Left renal cortex interstitium (tissue), 4 donors: ENCODE measurements at regions not wholly inside any gene's neighbourhood (a gene's known extent, or its start where the extent isn't known, plus 50 kb on each side); places are given as distances from the start of the nearest gene placed in this dataset.

Experiments used
- DNase-seq, 4 donors: peaks; one replicate each; pipeline ENCODE4 v3.0.0-alpha.2; 2013; ENCODE audit warnings: low read depth in 4 of 4, low spot score in 2 of 4, missing footprints in 1 of 4

GRCh38 chrX:20438871-20439526 lies 172.3 kb upstream of the RPS6KA3 start:
- DNase-seq = no peak

- DNase-seq = no peak
Measured at GRCh38 chrX:20437683-20438082, 171.0 kb upstream of the RPS6KA3 start.

GRCh38 chrX:20435913-20436312 lies 169.2 kb upstream of the RPS6KA3 start:
- DNase-seq = no peak

- no peak for DNase-seq
Measured at GRCh38 chrX:20434986-20435385, 168.3 kb upstream of the RPS6KA3 start.

GRCh38 chrX:20433388-20433775 lies 166.7 kb upstream of the RPS6KA3 start:
- DNase-seq = no peak

- no peak for DNase-seq
Measured at GRCh38 chrX:20432746-20433387, 166.2 kb upstream of the RPS6KA3 start.

- no peak for DNase-seq
Measured at GRCh38 chrX:20432048-20432447, 165.3 kb upstream of the RPS6KA3 start.

GRCh38 chrX:20431486-20431885 lies 164.8 kb upstream of the RPS6KA3 start:
- no peak for DNase-seq

GRCh38 chrX:20427173-20427770 lies 160.6 kb upstream of the RPS6KA3 start:
- DNase-seq = no peak

- no peak for DNase-seq
Measured at GRCh38 chrX:20421697-20422096, 155.0 kb upstream of the RPS6KA3 start.

- DNase-seq = no peak
Measured at GRCh38 chrX:20421275-20421674, 154.6 kb upstream of the RPS6KA3 start.

GRCh38 chrX:20420058-20420457 lies 153.3 kb upstream of the RPS6KA3 start:
- no peak for DNase-seq

- DNase-seq = no peak
Measured at GRCh38 chrX:20418379-20419150, 151.9 kb upstream of the RPS6KA3 start.

GRCh38 chrX:20414762-20415445 lies 148.2 kb upstream of the RPS6KA3 start:
- DNase-seq = no peak

- DNase-seq = no peak
Measured at GRCh38 chrX:20414066-20414465, 147.4 kb upstream of the RPS6KA3 start.

- no peak for DNase-seq
Measured at GRCh38 chrX:20412871-20413486, 146.3 kb upstream of the RPS6KA3 start.

- DNase-seq = no peak
Measured at GRCh38 chrX:20410540-20410939, 143.8 kb upstream of the RPS6KA3 start.

GRCh38 chrX:20409991-20410390 lies 143.3 kb upstream of the RPS6KA3 start:
- DNase-seq = no peak

- DNase-seq = no peak
Measured at GRCh38 chrX:20402956-20403355, 136.2 kb upstream of the RPS6KA3 start.

GRCh38 chrX:20399728-20400414 lies 133.2 kb upstream of the RPS6KA3 start:
- DNase-seq = no peak
